Keratinocyte (primary cell): ENCODE measurements at regions not wholly inside any gene's neighbourhood (a gene's known extent, or its start where the extent isn't known, plus 50 kb on each side); places are given as distances from the start of the nearest gene placed in this dataset.
A peak's percentile ranks its signal among the peaks of the same experiment; 100 is the strongest.

Experiments
- DNase-seq: peaks from one replicate; pipeline ENCODE4 v3.0.0-alpha.2; 2011; ENCODE audit warnings: low read depth, missing footprints, low spot score
- FAIRE-seq: peaks from 2 replicates; lab custom pipeline; 2011; peaks lifted over from hg19 to GRCh38; lab: Jason Lieb, UNC
- H2AFZ ChIP-seq: 2 replicates; pipeline ENCODE4 v1.6.0; 2012; ENCODE audit warnings: low read length, control low read depth, inconsistent platforms; ENCODE audit not compliant: control insufficient read depth
- H3K27ac ChIP-seq: 2 replicates; pipeline ENCODE4 v1.5.1; 2011; ENCODE audit warnings: low read length; ENCODE audit not compliant: control insufficient read depth, insufficient read depth
- H3K27me3 ChIP-seq: 3 replicates; pipeline ENCODE4 v1.6.0; 2011; ENCODE audit warnings: low read length; ENCODE audit not compliant: control insufficient read depth, insufficient read depth; ENCODE audit errors: extremely low read depth
- H3K36me3 ChIP-seq, 2 experiments: 2 replicates in 1 of 2; 3 replicates in 1 of 2; pipeline ENCODE4 v1.5.1; 2011; ENCODE audit warnings: low read length in 2 of 2, mild to moderate bottlenecking in 1 of 2; ENCODE audit not compliant: control insufficient read depth in 2 of 2, insufficient read depth in 2 of 2; ENCODE audit errors: extremely low read depth in 1 of 2
- H3K4me1 ChIP-seq: 3 replicates; pipeline ENCODE4 v1.5.1; 2011; ENCODE audit warnings: low read length; ENCODE audit not compliant: control insufficient read depth, insufficient read depth; ENCODE audit errors: extremely low read depth
- H3K4me2 ChIP-seq: 3 replicates; pipeline ENCODE4 v1.6.0; 2011; ENCODE audit warnings: low read depth, low read length; ENCODE audit not compliant: control insufficient read depth, insufficient read depth; ENCODE audit errors: extremely low read depth
- H3K4me3 ChIP-seq, 3 experiments: fragments of 200-600 bp in 1 of 3; sonication (generic) in 1 of 3; 2 replicates in 2 of 3; 3 replicates in 1 of 3; pipeline ENCODE4 v1.5.1; 2011 to 2016; ENCODE audit warnings: low read length in 3 of 3, mild to moderate bottlenecking in 3 of 3, control low read depth in 2 of 3, inconsistent platforms in 1 of 3, low read depth in 1 of 3, mixed read lengths in 1 of 3, mixed run types in 1 of 3, moderate library complexity in 1 of 3; ENCODE audit not compliant: control insufficient read depth in 2 of 3, insufficient read depth in 2 of 3; ENCODE audit errors: extremely low read depth in 1 of 3
- H3K79me2 ChIP-seq: 2 replicates; pipeline ENCODE4 v1.6.0; 2012; ENCODE audit warnings: low read length; ENCODE audit not compliant: control insufficient read depth, insufficient read depth
- H3K9ac ChIP-seq: 3 replicates; pipeline ENCODE4 v1.6.0; 2011; ENCODE audit warnings: low read length; ENCODE audit not compliant: control insufficient read depth, insufficient read depth; ENCODE audit errors: extremely low read depth
- H3K9me1 ChIP-seq: 3 replicates; pipeline ENCODE4 v1.6.0; 2011; ENCODE audit warnings: low read length; ENCODE audit not compliant: control insufficient read depth, insufficient read depth; ENCODE audit errors: extremely low read depth
- H3K9me3 ChIP-seq: 2 replicates; pipeline ENCODE4 v1.5.1; 2012; ENCODE audit warnings: low read depth, low read length; ENCODE audit not compliant: control insufficient read depth
- H4K20me1 ChIP-seq: 3 replicates; pipeline ENCODE4 v1.6.0; 2011; ENCODE audit warnings: low read length; ENCODE audit not compliant: control insufficient read depth, insufficient read depth; ENCODE audit errors: extremely low read depth
- CTCF ChIP-seq, 3 experiments: IDR thresholded peaks in 1 of 3; conservative IDR thresholded peaks in 1 of 3; optimal IDR thresholded peaks in 1 of 3; 2 replicates in 2 of 3; 3 replicates in 1 of 3; pipeline versions ENCODE3 to v1.5.1; 2011; ENCODE audit warnings: low read length in 3 of 3, mild to moderate bottlenecking in 3 of 3, moderate library complexity in 2 of 3, control low read depth in 1 of 3, inconsistent platforms in 1 of 3; ENCODE audit not compliant: insufficient read depth in 2 of 3; ENCODE audit errors: extremely low read depth in 1 of 3
- EZH2 ChIP-seq: IDR thresholded peaks from one replicate; pipeline ENCODE4 v1.6.1; 2012; ENCODE audit warnings: inconsistent platforms, mild to moderate bottlenecking, low read length, moderate library complexity
- dilution Hi-C: fragments of 300-500 bp; cut with MboI; formaldehyde crosslinking; loops from one replicate; pipeline ENCODE4 v1.7.0; 2020; ENCODE audit warnings: low sequenced_read_pairs; ENCODE audit not compliant: extremely low pct_ligation_motif_present

- Histone ChIP-seq H3K4me1 (peaks cover 7% of the 10 kb centered on the region), H4K20me1 (no peaks in the 10 kb centered on the region), H3K9me1 (no peaks in the 10 kb centered on the region), H3K9me3 (no peaks in the 10 kb centered on the region), H3K4me2 (no peak overlapping the region), H3K36me3 (no peaks in the 10 kb centered on the region), H3K4me3 (no peak overlapping the region), H3K27me3 (no peaks in the 10 kb centered on the region), H2AFZ (peak overlapping the region; percentile 28), H3K9ac (no peak overlapping the region), H3K79me2 (no peaks in the 10 kb centered on the region), H3K27ac (peak overlapping the region; percentile 42)
- dilution Hi-C loops = no loop called here
- DNase-seq = no peak
- no peak for TF ChIP-seq CTCF (optimal IDR thresholded peaks at IDR 0.05 in 1 of 3, IDR thresholded peaks at IDR 0.05 in 1 of 3, conservative IDR thresholded peaks at IDR 0.05 in 1 of 3; ENCODE audit: extremely low read depth in 1 of 3, insufficient read depth in 2 of 3, low read length in 3 of 3)
- TF ChIP-seq EZH2 = no peak
- FAIRE-seq = no peak
Measured at GRCh38 chr2:145685383-145686050, 1165.6 kb upstream of the ZEB2 start.

GRCh38 chr2:145682546-145683157 lies 1162.7 kb upstream of the ZEB2 start:
- H3K9me1 ChIP-seq = no peaks in the 10 kb centered on the region
- DNase-seq (no peak), FAIRE-seq (peak; percentile 55)
- no peaks in the 10 kb centered on the region for H4K20me1 ChIP-seq
- H3K4me3 ChIP-seq = peak overlapping the region in 1 of 3 experiments; percentile 20
- peak overlapping the region; percentile 59 for H2AFZ ChIP-seq
- H3K36me3 ChIP-seq = no peaks in the 10 kb centered on the region
- H3K4me2 ChIP-seq = no peak overlapping the region
- no peaks in the 10 kb centered on the region for H3K9me3 ChIP-seq
- no peak overlapping the region for H3K9ac ChIP-seq
- H3K4me1 ChIP-seq = peaks cover 11% of the 10 kb centered on the region
- H3K27me3 ChIP-seq = no peaks in the 10 kb centered on the region
- dilution Hi-C loops = no loop called here
- peak overlapping the region; percentile 6 for H3K27ac ChIP-seq
- H3K79me2 ChIP-seq = no peaks in the 10 kb centered on the region
- TF ChIP-seq EZH2 = no peak
- no peak for TF ChIP-seq CTCF (optimal IDR thresholded peaks at IDR 0.05 in 1 of 3, IDR thresholded peaks at IDR 0.05 in 1 of 3, conservative IDR thresholded peaks at IDR 0.05 in 1 of 3; ENCODE audit: extremely low read depth in 1 of 3, insufficient read depth in 2 of 3, low read length in 3 of 3)
